ENCODE measurements at regions not wholly inside any gene's neighbourhood (a gene's known extent, or its start where the extent isn't known, plus 50 kb on each side); places are given as distances from the start of the nearest gene placed in this dataset.

GRCh38 chr15:54687628-54688027 lies 509.1 kb downstream of the RSL24D1 start:
- Histone ChIP-seq H4K20me1 (ENCODE audit: control insufficient read depth, extremely low read depth, insufficient read depth, low read length) (no peaks in the 10 kb centered on the region), H3K4me1 (ENCODE audit: control insufficient read depth, extremely low read depth, insufficient read depth, low read length) (no peaks in the 10 kb centered on the region), H3K36me3 (ENCODE audit: control insufficient read depth, insufficient read depth, low read length) (no peaks in the 10 kb centered on the region), H3K79me2 (ENCODE audit: control insufficient read depth, insufficient read depth, low read length) (no peaks in the 10 kb centered on the region), H3K4me3 (replicated peaks in 1 of 4; ENCODE audit: control extremely low read depth in 1 of 4, insufficient read depth in 1 of 4, low read depth in 3 of 4, low read length in 4 of 4) (no peak overlapping the region), H3K9ac (ENCODE audit: insufficient read depth, low read length) (no peak overlapping the region), H3K27me3 (ENCODE audit: control insufficient read depth, insufficient read depth, low read length) (no peaks in the 10 kb centered on the region), H3K9me3 (ENCODE audit: control insufficient read depth, insufficient read depth, low read depth, low read length) (no peaks in the 10 kb centered on the region), H2AFZ (ENCODE audit: low read length) (no peak overlapping the region), H3K4me2 (ENCODE audit: extremely low read depth, insufficient read depth, low read length) (no peak overlapping the region), H3K27ac (ENCODE audit: insufficient read depth, low read length) (no peak overlapping the region)
- TF ChIP-seq EZH2 (IDR thresholded peaks at IDR 0.05; ENCODE audit: low read length, missing control alignments): no peak
- no peak for TF ChIP-seq CTCF (conservative IDR thresholded peaks at IDR 0.05 in 1 of 2, IDR thresholded peaks at IDR 0.05 in 1 of 2; ENCODE audit: low read depth in 1 of 2, low read length in 2 of 2)
- DNase-seq (ENCODE audit: low read depth in 2 of 2): no peak

All from fibroblast of lung (primary cell).